ENCODE measurements at regions not wholly inside any gene's neighbourhood (a gene's known extent, or its start where the extent isn't known, plus 50 kb on each side); places are given as distances from the start of the nearest gene placed in this dataset.

DNA sequence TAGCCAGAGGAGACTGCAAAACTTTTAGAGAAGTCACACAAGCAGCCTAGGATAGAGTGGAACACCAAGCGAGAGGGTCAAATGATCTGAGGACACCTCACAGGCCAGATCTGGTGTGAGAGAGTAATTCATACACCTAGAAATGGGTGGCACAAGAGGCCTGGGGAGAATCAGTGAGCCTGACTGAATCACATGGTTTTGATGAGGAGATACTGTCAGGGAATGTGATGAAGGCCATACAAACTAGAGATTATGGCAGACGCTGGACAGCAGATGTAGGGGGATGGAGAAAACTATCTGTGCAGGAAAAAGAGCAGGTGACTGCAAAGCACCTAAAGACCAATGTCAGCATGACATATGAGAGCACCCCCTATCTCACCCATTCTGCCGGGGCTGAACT, 105.0 kb upstream of the TTC14 start:
- no peak for TF ChIP-seq POLR2A (IDR thresholded peaks at IDR 0.05)
- TF ChIP-seq, protein P1, sequence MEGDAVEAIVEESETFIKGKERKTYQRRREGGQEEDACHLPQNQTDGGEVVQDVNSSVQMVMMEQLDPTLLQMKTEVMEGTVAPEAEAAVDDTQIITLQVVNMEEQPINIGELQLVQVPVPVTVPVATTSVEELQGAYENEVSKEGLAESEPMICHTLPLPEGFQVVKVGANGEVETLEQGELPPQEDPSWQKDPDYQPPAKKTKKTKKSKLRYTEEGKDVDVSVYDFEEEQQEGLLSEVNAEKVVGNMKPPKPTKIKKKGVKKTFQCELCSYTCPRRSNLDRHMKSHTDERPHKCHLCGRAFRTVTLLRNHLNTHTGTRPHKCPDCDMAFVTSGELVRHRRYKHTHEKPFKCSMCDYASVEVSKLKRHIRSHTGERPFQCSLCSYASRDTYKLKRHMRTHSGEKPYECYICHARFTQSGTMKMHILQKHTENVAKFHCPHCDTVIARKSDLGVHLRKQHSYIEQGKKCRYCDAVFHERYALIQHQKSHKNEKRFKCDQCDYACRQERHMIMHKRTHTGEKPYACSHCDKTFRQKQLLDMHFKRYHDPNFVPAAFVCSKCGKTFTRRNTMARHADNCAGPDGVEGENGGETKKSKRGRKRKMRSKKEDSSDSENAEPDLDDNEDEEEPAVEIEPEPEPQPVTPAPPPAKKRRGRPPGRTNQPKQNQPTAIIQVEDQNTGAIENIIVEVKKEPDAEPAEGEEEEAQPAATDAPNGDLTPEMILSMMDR (IDR thresholded peaks at IDR 0.05), result no peak
